GM18868 (cell line): ENCODE measurements at regions not wholly inside any gene's neighbourhood (a gene's known extent, or its start where the extent isn't known, plus 50 kb on each side); places are given as distances from the start of the nearest gene placed in this dataset.

Source experiments
- ATAC-seq: cut with Tn5 transposase; IDR thresholded peaks from one replicate; pipeline ENCODE4 v1.9.1; 2021; ENCODE audit warnings: mild to moderate bottlenecking, moderate library complexity; ENCODE audit not compliant: unreplicated experiment

DNA sequence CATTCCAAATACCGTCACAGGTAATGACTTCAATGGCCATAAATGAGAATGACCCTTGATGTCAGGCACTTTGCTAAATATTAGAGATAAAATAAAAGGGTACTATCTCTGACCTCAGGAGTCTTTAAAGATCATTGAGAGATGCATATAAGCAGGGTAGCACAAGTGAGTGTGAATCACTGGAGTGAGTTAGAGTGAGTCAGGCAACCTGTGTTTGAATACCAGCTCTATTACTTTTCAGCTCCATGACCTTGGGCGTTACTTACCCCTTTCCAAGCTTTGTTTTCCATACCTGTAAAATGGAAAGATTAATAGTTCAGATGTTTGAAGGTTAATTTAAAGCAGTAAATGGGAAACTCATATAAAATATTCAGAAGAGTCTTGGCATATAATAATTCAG is 1058.0 kb upstream of the ADGRL4 start:
- no peak for ATAC-seq

- ATAC-seq = no peak
These were observed 1053.4 kb upstream of the ADGRL4 start for GRCh38 chr1:80059940-80060339.

DNA sequence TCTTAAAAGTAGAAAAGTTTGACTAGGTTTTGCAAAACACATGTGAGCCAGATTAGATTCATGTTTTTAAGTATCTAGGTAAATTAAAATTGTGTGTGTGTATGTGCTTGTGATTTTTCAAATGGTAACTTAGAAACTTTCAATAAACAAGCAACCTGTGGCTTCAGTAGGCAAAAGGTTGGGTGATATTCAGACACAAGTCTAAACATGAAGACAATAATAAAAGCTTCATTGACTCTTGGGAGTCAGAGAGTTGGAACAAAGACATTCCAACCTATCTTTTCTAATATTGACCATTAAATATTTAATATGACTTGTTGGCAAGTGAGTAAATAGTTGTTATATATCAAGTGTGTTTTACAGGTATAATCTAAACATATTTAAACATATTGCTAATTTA is 1049.6 kb upstream of the ADGRL4 start:
- ATAC-seq = no peak

DNA sequence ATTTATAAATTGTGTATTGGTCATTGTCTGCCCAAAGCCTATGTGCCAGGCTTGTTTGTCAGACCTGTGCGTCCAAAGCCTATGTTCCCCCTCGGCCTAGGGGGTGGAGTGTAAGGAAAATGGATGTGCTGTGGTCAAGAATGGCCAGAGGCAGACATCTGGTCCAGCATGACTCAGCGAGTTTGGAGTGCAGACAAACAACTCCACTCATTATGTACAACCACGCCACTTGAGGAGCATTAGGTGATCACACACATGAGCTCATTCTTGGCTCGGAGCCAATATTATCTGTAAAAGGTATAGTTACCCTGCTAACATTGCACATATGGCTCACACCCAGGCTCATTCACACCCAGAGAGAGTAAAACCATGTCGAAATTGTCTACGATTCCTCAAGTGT is 1047.6 kb upstream of the ADGRL4 start:
- no peak for ATAC-seq

- no peak for ATAC-seq
These were observed 1047.1 kb upstream of the ADGRL4 start for GRCh38 chr1:80053613-80054012.

DNA sequence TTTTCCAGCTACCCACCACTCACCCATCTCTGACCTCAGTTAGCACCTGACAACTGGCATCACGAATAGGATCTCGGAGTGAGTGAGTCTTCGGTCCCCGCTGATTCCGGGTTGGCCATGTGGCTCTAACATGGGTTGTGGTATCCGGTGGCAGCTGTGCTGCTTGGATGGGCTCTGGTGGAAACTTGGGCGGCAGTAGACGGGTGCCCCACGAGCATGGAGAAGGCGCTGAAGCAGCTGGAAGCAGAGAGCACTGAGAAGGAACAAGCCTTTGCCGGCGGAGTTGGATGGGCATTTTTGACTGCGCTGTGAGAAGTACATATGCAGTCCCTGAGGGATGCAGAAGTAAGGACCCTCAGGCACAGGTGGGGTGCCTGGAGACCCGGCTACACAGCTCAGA is 1044.0 kb upstream of the ADGRL4 start:
- ATAC-seq = no peak

- ATAC-seq = no peak
These were observed 1043.6 kb upstream of the ADGRL4 start for GRCh38 chr1:80050085-80050484.

DNA sequence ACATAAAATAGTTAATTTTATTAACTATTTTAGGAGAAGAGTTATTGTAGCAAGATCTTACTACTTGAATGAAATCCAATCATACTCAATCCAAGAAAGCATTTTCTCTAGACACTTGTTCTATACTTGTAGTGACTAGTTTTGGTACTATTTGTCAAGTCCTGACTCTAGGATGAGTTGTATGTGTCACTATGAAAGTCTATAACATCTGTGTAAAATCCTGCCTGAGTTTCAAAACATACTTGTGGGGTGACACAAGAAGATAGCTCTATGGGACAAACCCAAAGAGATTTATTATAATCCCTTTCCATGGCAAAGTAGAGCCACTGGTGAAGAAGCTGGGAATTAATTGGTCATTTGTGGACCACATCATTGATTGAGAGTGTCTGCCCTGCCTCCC is 1042.2 kb upstream of the ADGRL4 start:
- no peak for ATAC-seq

DNA sequence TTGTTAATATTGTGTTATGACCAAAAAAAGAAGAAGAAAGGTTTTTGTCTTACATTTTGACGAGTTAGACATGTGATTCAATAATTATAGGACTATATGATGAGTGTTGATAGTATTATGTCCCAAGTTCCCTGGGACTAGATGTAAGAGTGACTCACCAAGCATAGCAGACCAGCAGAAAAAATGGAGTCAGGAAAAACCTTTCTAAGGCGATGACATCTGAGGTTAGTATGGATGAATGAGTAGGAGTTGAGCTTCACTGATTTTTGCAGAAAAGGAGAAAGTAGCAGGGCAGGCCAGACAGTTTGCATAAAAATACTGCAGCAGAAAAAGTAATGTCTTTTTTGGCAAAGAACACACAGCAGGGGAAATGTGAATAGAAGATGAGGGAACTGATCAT is 1041.3 kb upstream of the ADGRL4 start:
- no peak for ATAC-seq

DNA sequence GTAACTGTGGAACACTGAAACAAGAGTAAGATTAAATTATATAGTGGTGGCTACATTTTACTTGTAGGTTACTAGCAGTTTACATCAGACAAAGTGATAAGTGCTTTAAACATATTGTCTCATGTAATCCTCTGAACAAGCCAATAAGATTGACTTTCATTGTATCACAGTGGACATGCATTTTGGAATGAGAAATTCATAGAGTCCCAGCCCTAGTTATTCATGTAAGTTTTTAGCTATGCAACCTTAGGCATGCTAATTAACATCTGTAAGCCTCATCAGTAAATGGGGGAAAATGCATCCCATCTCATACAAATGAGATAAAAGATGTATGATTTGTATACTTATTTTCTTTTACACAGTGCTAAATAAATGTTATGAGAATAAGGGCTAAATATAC is 1038.1 kb upstream of the ADGRL4 start:
- ATAC-seq = no peak

GRCh38 chr1:80036690-80037432 is 1030.3 kb upstream of the ADGRL4 start:
- no peak for ATAC-seq

DNA sequence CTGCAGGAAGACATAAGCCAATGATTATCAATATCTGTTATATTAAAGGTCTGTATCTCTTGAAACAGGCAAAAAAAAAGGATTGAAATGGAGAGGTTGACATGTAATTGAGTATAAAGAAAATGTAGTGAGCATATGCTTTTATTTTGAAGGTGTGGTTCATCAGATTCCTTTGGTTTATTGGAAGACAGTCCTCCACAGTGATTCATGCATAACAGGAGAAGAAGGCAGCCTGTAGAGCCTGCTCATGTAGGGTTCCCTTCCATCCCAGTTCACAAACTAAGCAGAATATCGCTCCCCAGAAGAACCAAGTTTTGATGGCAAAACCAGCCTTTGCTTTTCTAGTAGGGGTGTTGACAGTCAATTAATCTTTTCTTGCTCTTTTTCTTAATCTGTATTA is 1016.8 kb upstream of the ADGRL4 start:
- ATAC-seq = no peak

- ATAC-seq = no peak
These were observed 1015.4 kb upstream of the ADGRL4 start for GRCh38 chr1:80021891-80022290.

- no peak for ATAC-seq
These were observed 1011.8 kb upstream of the ADGRL4 start for GRCh38 chr1:80018348-80018747.

- no peak for ATAC-seq
These were observed 1002.4 kb upstream of the ADGRL4 start for GRCh38 chr1:80008934-80009333.

GRCh38 chr1:80003250-80003649 is 996.7 kb upstream of the ADGRL4 start:
- no peak for ATAC-seq

DNA sequence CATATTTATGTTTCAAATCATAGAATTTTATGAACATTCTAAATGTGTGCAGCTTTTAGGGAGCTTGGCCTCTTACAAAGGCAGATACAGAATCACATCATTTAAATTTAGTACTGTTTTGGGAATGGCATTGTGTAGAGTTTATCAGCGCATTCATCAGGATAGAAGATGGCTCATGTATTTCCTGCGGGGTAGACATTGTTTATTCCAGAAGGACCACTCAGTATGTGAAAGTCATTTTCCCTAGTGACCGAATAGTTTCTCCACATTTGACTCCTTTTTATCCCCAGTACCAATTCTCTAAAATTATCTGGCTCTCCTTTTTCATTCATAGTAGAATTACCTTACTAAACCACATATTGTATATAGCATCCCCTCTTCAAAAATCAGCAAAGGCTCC is 981.9 kb upstream of the ADGRL4 start:
- no peak for ATAC-seq

- no peak for ATAC-seq
These were observed 975.7 kb upstream of the ADGRL4 start for GRCh38 chr1:79982211-79982610.

- no peak for ATAC-seq
These were observed 975.0 kb upstream of the ADGRL4 start for GRCh38 chr1:79981481-79981880.

GRCh38 chr1:79979346-79979745 is 972.8 kb upstream of the ADGRL4 start:
- ATAC-seq = no peak

DNA sequence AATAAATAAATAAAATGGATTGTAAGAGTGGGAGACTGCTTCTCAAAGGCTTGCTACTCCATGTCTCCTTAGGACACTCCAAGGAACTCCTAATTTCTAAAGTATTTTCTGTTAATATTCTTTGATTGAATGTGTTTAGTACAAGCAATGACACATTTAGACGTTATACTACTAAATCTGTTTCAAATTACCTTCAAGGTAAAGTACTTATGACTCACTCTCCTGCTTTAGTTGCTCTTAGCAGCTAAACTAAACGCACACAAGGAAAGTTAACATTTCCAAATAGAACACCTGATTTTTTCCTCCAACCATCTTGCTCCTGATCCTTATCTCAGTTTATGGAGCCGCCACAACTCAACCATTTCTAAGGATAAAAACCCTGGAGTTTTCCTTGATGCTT is 969.8 kb upstream of the ADGRL4 start:
- no peak for ATAC-seq

DNA sequence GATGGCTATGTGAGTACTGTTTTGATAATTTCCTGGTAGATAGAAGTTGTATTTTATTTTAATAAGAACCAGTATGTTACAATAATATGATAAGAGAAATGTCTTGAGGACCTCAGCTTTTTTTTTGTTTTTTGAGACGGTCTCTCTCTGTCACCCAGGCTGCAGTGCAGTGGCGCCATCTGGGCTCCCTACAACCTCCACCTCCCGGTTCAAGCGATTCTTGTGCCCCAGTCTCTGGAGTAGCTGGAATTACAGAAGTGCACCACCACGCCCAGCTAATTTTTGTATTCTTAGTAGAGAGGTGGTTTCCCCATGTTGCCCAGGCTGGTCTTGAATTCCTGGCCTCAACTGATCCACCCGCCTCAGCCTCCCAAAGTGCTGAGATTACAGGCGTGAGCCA is 968.1 kb upstream of the ADGRL4 start:
- ATAC-seq = no peak

GRCh38 chr1:79969886-79970285 is 963.4 kb upstream of the ADGRL4 start:
- ATAC-seq = no peak
